Muscle of leg (tissue), 3 donors: ENCODE measurements at regions not wholly inside any gene's neighbourhood (a gene's known extent, or its start where the extent isn't known, plus 50 kb on each side); places are given as distances from the start of the nearest gene placed in this dataset.
A peak's percentile ranks its signal among the peaks of the same experiment; 100 is the strongest.

Experiments
- DNase-seq: peaks from one replicate; pipeline ENCODE4 v3.0.0; 2013
- H3K27ac ChIP-seq: one replicate; pipeline ENCODE4 v1.5.1; 2013; ENCODE audit warnings: mild to moderate bottlenecking, low read length, control low read depth
- H3K27me3 ChIP-seq: one replicate; pipeline ENCODE4 v1.6.1; 2013; ENCODE audit warnings: low read length; ENCODE audit not compliant: control insufficient read depth, insufficient read depth
- H3K36me3 ChIP-seq: one replicate; pipeline ENCODE4 v1.6.1; 2013; ENCODE audit warnings: low read length; ENCODE audit not compliant: control insufficient read depth, insufficient read depth
- H3K4me1 ChIP-seq: one replicate; pipeline ENCODE4 v1.6.1; 2013; ENCODE audit warnings: low read length; ENCODE audit not compliant: control insufficient read depth, insufficient read depth
- H3K4me3 ChIP-seq: one replicate; pipeline ENCODE4 v1.5.1; 2013; ENCODE audit warnings: low read length, control low read depth
- H3K9me3 ChIP-seq: replicated peaks from 2 replicates; pipeline ENCODE4 v1.6.1; 2013; ENCODE audit warnings: low read depth, low read length; ENCODE audit not compliant: control insufficient read depth
- WGBS: methylation state at CpG from one replicate; pipeline ENCODE4 v1.1.5; 2013; ENCODE audit warnings: missing lambda C conversion rate; ENCODE audit not compliant: insufficient coverage; 5-methylcytosine and 5-hydroxymethylcytosine counted together

- no peak for DNase-seq
- Histone ChIP-seq H3K9me3 (peaks cover 4% of the 10 kb centered on the region), H3K4me3 (no peak overlapping the region), H3K4me1 (no peaks in the 10 kb centered on the region), H3K27ac (no peak overlapping the region), H3K27me3 (peaks cover 6% of the 10 kb centered on the region), H3K36me3 (no peaks in the 10 kb centered on the region)
- WGBS = 91% methylated on average over 2 of the region's 2 CpGs
Measured at GRCh38 chr2:404581-404980, 116.7 kb upstream of the ALKAL2 start.

GRCh38 chr2:403682-404081 lies 115.8 kb upstream of the ALKAL2 start:
- no peak overlapping the region for H3K27ac ChIP-seq
- no peaks in the 10 kb centered on the region for H3K36me3 ChIP-seq
- no peaks in the 10 kb centered on the region for H3K4me1 ChIP-seq
- DNase-seq = no peak
- peaks cover 6% of the 10 kb centered on the region for H3K27me3 ChIP-seq
- no peak overlapping the region for H3K4me3 ChIP-seq
- peaks cover 4% of the 10 kb centered on the region for H3K9me3 ChIP-seq

GRCh38 chr2:402721-403120 lies 114.8 kb upstream of the ALKAL2 start:
- no peak overlapping the region for H3K4me3 ChIP-seq
- peaks cover 5% of the 10 kb centered on the region for H3K27me3 ChIP-seq
- WGBS = 84% methylated on average over 3 of the region's 3 CpGs
- no peaks in the 10 kb centered on the region for H3K4me1 ChIP-seq
- H3K9me3 ChIP-seq = peaks cover 4% of the 10 kb centered on the region
- H3K27ac ChIP-seq = no peak overlapping the region
- no peak for DNase-seq
- H3K36me3 ChIP-seq = no peaks in the 10 kb centered on the region

GRCh38 chr2:402206-402605 lies 114.3 kb upstream of the ALKAL2 start:
- DNase-seq = no peak
- Histone ChIP-seq H3K4me1 (no peaks in the 10 kb centered on the region), H3K27me3 (peaks cover 3% of the 10 kb centered on the region), H3K27ac (no peak overlapping the region), H3K4me3 (no peak overlapping the region), H3K36me3 (no peaks in the 10 kb centered on the region), H3K9me3 (peaks cover 4% of the 10 kb centered on the region)
- WGBS = 50% methylated on average over 1 of the region's 3 CpGs

- H3K9me3 ChIP-seq = peaks cover 4% of the 10 kb centered on the region
- H3K27ac ChIP-seq = no peak overlapping the region
- peak; percentile 7 for DNase-seq
- peaks cover 3% of the 10 kb centered on the region for H3K27me3 ChIP-seq
- 78% methylated on average over 8 of the region's 14 CpGs for WGBS
- H3K4me3 ChIP-seq = no peak overlapping the region
- H3K36me3 ChIP-seq = no peaks in the 10 kb centered on the region
- H3K4me1 ChIP-seq = no peaks in the 10 kb centered on the region
Measured at GRCh38 chr2:401019-401679, 113.3 kb upstream of the ALKAL2 start.

GRCh38 chr2:397926-398325 lies 110.0 kb upstream of the ALKAL2 start:
- no peaks in the 10 kb centered on the region for H3K4me1 ChIP-seq
- no peak for DNase-seq
- no peaks in the 10 kb centered on the region for H3K36me3 ChIP-seq
- WGBS = 55% methylated on average over 6 of the region's 9 CpGs
- no peak overlapping the region for H3K27ac ChIP-seq
- H3K9me3 ChIP-seq = no peaks in the 10 kb centered on the region
- no peak overlapping the region for H3K4me3 ChIP-seq
- H3K27me3 ChIP-seq = no peaks in the 10 kb centered on the region

GRCh38 chr2:397521-397920 lies 109.6 kb upstream of the ALKAL2 start:
- Histone ChIP-seq H3K4me3 (no peak overlapping the region), H3K9me3 (no peaks in the 10 kb centered on the region), H3K27ac (no peak overlapping the region), H3K36me3 (no peaks in the 10 kb centered on the region), H3K4me1 (no peaks in the 10 kb centered on the region), H3K27me3 (no peaks in the 10 kb centered on the region)
- WGBS = 20% methylated on average over 13 of the region's 14 CpGs
- no peak for DNase-seq

- Histone ChIP-seq H3K27ac (no peak overlapping the region), H3K9me3 (no peaks in the 10 kb centered on the region), H3K4me1 (no peaks in the 10 kb centered on the region), H3K27me3 (no peaks in the 10 kb centered on the region), H3K4me3 (no peak overlapping the region), H3K36me3 (no peaks in the 10 kb centered on the region)
- no peak for DNase-seq
- WGBS = 81% methylated on average over 9 of the region's 11 CpGs
Measured at GRCh38 chr2:396903-397302, 109.0 kb upstream of the ALKAL2 start.

GRCh38 chr2:395886-396285 lies 108.0 kb upstream of the ALKAL2 start:
- no peak overlapping the region for H3K4me3 ChIP-seq
- 88% methylated on average over 1 of the region's 12 CpGs for WGBS
- H3K27me3 ChIP-seq = no peaks in the 10 kb centered on the region

GRCh38 chr2:393711-394696 lies 106.1 kb upstream of the ALKAL2 start:
- H3K9me3 ChIP-seq = no peaks in the 10 kb centered on the region
- no peaks in the 10 kb centered on the region for H3K36me3 ChIP-seq
- WGBS = 57% methylated on average over 34 of the region's 37 CpGs
- peak; percentile 17 for DNase-seq
- no peaks in the 10 kb centered on the region for H3K4me1 ChIP-seq
- H3K27ac ChIP-seq = no peak overlapping the region
- H3K4me3 ChIP-seq = no peak overlapping the region
- H3K27me3 ChIP-seq = no peaks in the 10 kb centered on the region

More at GRCh38 chr2:395886-396285, 108.0 kb upstream of the ALKAL2 start:
- H3K9me3 ChIP-seq = no peaks in the 10 kb centered on the region
- DNase-seq = no peak
- no peaks in the 10 kb centered on the region for H3K4me1 ChIP-seq
- no peaks in the 10 kb centered on the region for H3K36me3 ChIP-seq
- H3K27ac ChIP-seq = no peak overlapping the region
